B cell (primary cell): ENCODE measurements at regions not wholly inside any gene's neighbourhood (a gene's known extent, or its start where the extent isn't known, plus 50 kb on each side); places are given as distances from the start of the nearest gene placed in this dataset.

Source experiments
- ATAC-seq: fragments of 200-7000 bp; cut with Tn5 transposase; one replicate; pipeline ENCODE4 v1.10.0; 2021; ENCODE audit warnings: low read depth, mild to moderate bottlenecking, moderate number of reproducible peaks, moderate library complexity
- CTCF ChIA-PET: fragments of 350-600 bp; sonication (Branson Sonifier 250); formaldehyde crosslinking; loops from one replicate; lab custom pipeline; 2021; ENCODE audit warnings: antibody characterized with exemption, inconsistent platforms; lab: Charles Lee
- POLR2A ChIA-PET: fragments of 350-600 bp; sonication (Branson Sonifier 250); formaldehyde crosslinking; loops from one replicate; lab custom pipeline; 2021; ENCODE audit warnings: antibody characterized with exemption; lab: Charles Lee
- DNase-seq: peaks from one replicate; pipeline ENCODE4 v3.0.0; 2013
- H2AFZ ChIP-seq: 2 replicates; pipeline ENCODE4 v1.6.1; 2012; ENCODE audit warnings: mild to moderate bottlenecking, low read depth, low read length; ENCODE audit not compliant: insufficient read depth, poor library complexity, severe bottlenecking
- H3K27ac ChIP-seq, 2 donors: 1 replicate in 1 of 2; 2 replicates in 1 of 2; pipeline ENCODE4 v1.5.1; 2012 to 2013; ENCODE audit warnings: low read length in 2 of 2, mild to moderate bottlenecking in 2 of 2, moderate library complexity in 1 of 2
- H3K27me3 ChIP-seq, 4 experiments: fragments of 200-600 bp in 1 of 4; sonication (generic) in 1 of 4; replicated peaks in 1 of 4; 1 replicate in 2 of 4; 2 replicates in 2 of 4; pipeline versions ENCODE4 v1.6.1 to v1.7.0; 2013 to 2016; ENCODE audit warnings: low read length in 3 of 4, mild to moderate bottlenecking in 2 of 4, mixed read lengths in 1 of 4, moderate library complexity in 1 of 4; ENCODE audit not compliant: insufficient read depth in 4 of 4, control insufficient read depth in 3 of 4; ENCODE audit errors: control extremely low read depth in 1 of 4
- H3K36me3 ChIP-seq, 2 experiments: replicated peaks in 1 of 2; 1 replicate in 1 of 2; 2 replicates in 1 of 2; pipeline versions ENCODE4 v1.6.1 to v1.7.1; 2013; ENCODE audit warnings: low read length in 1 of 2; ENCODE audit not compliant: insufficient read depth in 2 of 2, control insufficient read depth in 1 of 2; ENCODE audit errors: control extremely low read depth in 1 of 2, extremely low read depth in 1 of 2
- H3K4me1 ChIP-seq, 2 donors: fragments of 200-600 bp in 1 of 2; sonication (generic) in 1 of 2; 1 replicate in 1 of 2; 2 replicates in 1 of 2; pipeline versions ENCODE4 v1.5.1 to v1.6.1; 2013 to 2017; ENCODE audit warnings: low read length in 2 of 2; ENCODE audit not compliant: control insufficient read depth in 2 of 2, insufficient read depth in 2 of 2
- H3K4me2 ChIP-seq: replicated peaks from 2 replicates; pipeline ENCODE3; 2012; ENCODE audit warnings: mild to moderate bottlenecking, low read depth, low read length; ENCODE audit not compliant: poor library complexity, severe bottlenecking
- H3K4me3 ChIP-seq, 5 experiments: fragments of 200-600 bp in 1 of 5; sonication (generic) in 1 of 5; 1 replicate in 3 of 5; 2 replicates in 2 of 5; pipeline versions ENCODE4 v1.5.1 to v1.7.0; 2011 to 2016; ENCODE audit warnings: low read length in 4 of 5, mild to moderate bottlenecking in 4 of 5, low read depth in 2 of 5, control low read depth in 1 of 5, moderate library complexity in 1 of 5; ENCODE audit not compliant: insufficient read depth in 1 of 5; ENCODE audit errors: control extremely low read depth in 1 of 5, extremely low read depth in 1 of 5
- H3K79me2 ChIP-seq: fragments of 200-600 bp; sonication (generic); one replicate; pipeline ENCODE4 v1.6.0; 2016; ENCODE audit warnings: low read length; ENCODE audit not compliant: control insufficient read depth, insufficient read depth
- H3K9ac ChIP-seq: fragments of 200-600 bp; sonication (generic); 2 replicates; pipeline ENCODE4 v1.6.1; 2017; ENCODE audit warnings: mild to moderate bottlenecking, low read length, moderate library complexity
- H3K9me3 ChIP-seq, 3 donors: one replicate each; pipeline versions ENCODE4 v1.6.1 to v1.7.1; 2013; ENCODE audit warnings: low read length in 2 of 3; ENCODE audit not compliant: control insufficient read depth in 2 of 3, insufficient read depth in 1 of 3; ENCODE audit errors: control extremely low read depth in 1 of 3
- H4K20me1 ChIP-seq: 2 replicates; pipeline ENCODE4 v1.6.0; 2012; ENCODE audit warnings: mild to moderate bottlenecking, low read length; ENCODE audit not compliant: insufficient read depth, control insufficient read depth, poor library complexity, severe bottlenecking
- H3K27ac Mint-ChIP-seq: one replicate; pipeline ENCODE4 v1.8.0; 2021; ENCODE audit warnings: mixed read lengths
- H3K27me3 Mint-ChIP-seq: one replicate; pipeline ENCODE4 v1.8.0; 2021; ENCODE audit warnings: mixed read lengths
- H3K4me1 Mint-ChIP-seq: one replicate; pipeline ENCODE4 v1.8.0; 2021; ENCODE audit warnings: mixed read lengths
- H3K4me3 Mint-ChIP-seq: one replicate; pipeline ENCODE4 v1.8.0; 2021; ENCODE audit warnings: mixed read lengths
- H3K9me3 Mint-ChIP-seq: one replicate; pipeline ENCODE4 v1.8.0; 2022; ENCODE audit warnings: mixed read lengths; ENCODE audit not compliant: insufficient read depth
- CTCF ChIP-seq: fragments of 200-600 bp; IDR thresholded peaks from one replicate; pipeline ENCODE4 v1.8.0; 2022; ENCODE audit warnings: antibody characterized with exemption, mild to moderate bottlenecking
- EZH2 ChIP-seq: IDR thresholded peaks from 2 replicates; pipeline ENCODE4 v1.6.1; 2012; ENCODE audit warnings: borderline replicate concordance, low read depth, mild to moderate bottlenecking, moderate library complexity, low read length; ENCODE audit not compliant: insufficient read depth, poor library complexity, severe bottlenecking
- WGBS: methylation state at CpG from one replicate; pipeline ENCODE4 v1.1.5; 2013; ENCODE audit warnings: missing lambda C conversion rate; ENCODE audit not compliant: insufficient coverage; 5-methylcytosine and 5-hydroxymethylcytosine counted together
- intact Hi-C: fragments of 100-400 bp; cut with micrococcal nuclease; formaldehyde crosslinking; loops from one replicate; pipeline ENCODE4 v1.10.0; 2022

GRCh38 chr5:172505845-172506244 is 51.5 kb upstream of the SH3PXD2B start:
- WGBS: 98% methylated on average over 7 of the region's 7 CpGs
- ATAC-seq: no peak
- Histone ChIP-seq H3K4me2 (no peak overlapping the region), H3K27me3 (peaks cover 0 to 5% (median 0%) of the 10 kb centered on the region in 4 experiments), H3K4me3 (no peak overlapping the region), H3K9ac (no peak overlapping the region), H3K9me3 (peaks cover 0 to 11% (median 0%) of the 10 kb centered on the region in 3 donors), H3K36me3 (no peaks in the 10 kb centered on the region), H4K20me1 (no peaks in the 10 kb centered on the region), H2AFZ (no peak overlapping the region), H3K27ac (no peak overlapping the region), H3K4me1 (no peaks in the 10 kb centered on the region), H3K79me2 (no peaks in the 10 kb centered on the region)
- intact Hi-C loops: no loop called here
- ChIA-PET CTCF (no interaction called here), POLR2A (no interaction called here)
- no peak for DNase-seq
- H3K4me1 Mint-ChIP-seq: no peaks in the 10 kb centered on the region
- TF ChIP-seq CTCF: no peak
- TF ChIP-seq EZH2: no peak
- H3K9me3 Mint-ChIP-seq: no peaks in the 10 kb centered on the region
- no peak overlapping the region for H3K27ac Mint-ChIP-seq
- H3K27me3 Mint-ChIP-seq: peaks cover 23% of the 10 kb centered on the region
- no peak overlapping the region for H3K4me3 Mint-ChIP-seq

GRCh38 chr5:172505403-172505759 is 51.1 kb upstream of the SH3PXD2B start:
- Mint-ChIP-seq H3K4me1 (no peaks in the 10 kb centered on the region), H3K4me3 (no peak overlapping the region), H3K27ac (no peak overlapping the region), H3K27me3 (peaks cover 23% of the 10 kb centered on the region), H3K9me3 (no peaks in the 10 kb centered on the region)
- Histone ChIP-seq H4K20me1 (no peaks in the 10 kb centered on the region), H3K27ac (no peak overlapping the region), H3K4me2 (no peak overlapping the region), H3K79me2 (no peaks in the 10 kb centered on the region), H3K4me3 (no peak overlapping the region), H2AFZ (no peak overlapping the region), H3K4me1 (no peaks in the 10 kb centered on the region), H3K9ac (no peak overlapping the region), H3K27me3 (peaks cover 0 to 5% (median 0%) of the 10 kb centered on the region in 4 experiments), H3K9me3 (peaks cover 0 to 11% (median 0%) of the 10 kb centered on the region in 3 donors), H3K36me3 (no peaks in the 10 kb centered on the region)
- ChIA-PET CTCF (no interaction called here), POLR2A (no interaction called here)
- TF ChIP-seq EZH2 (no peak), CTCF (no peak)
- DNase-seq (no peak), ATAC-seq (no peak)
- intact Hi-C loops: no loop called here
- WGBS: 81% methylated on average over 6 of the region's 8 CpGs
